Fibroblast of mammary gland (primary cell): ENCODE measurements at regions not wholly inside any gene's neighbourhood (a gene's known extent, or its start where the extent isn't known, plus 50 kb on each side); places are given as distances from the start of the nearest gene placed in this dataset.

ENCODE experiments used
- DNase-seq: peaks from one replicate; pipeline ENCODE4 v3.0.0-alpha.2; 2010; ENCODE audit warnings: low read depth
- H3K4me3 ChIP-seq: 2 replicates; pipeline ENCODE4 v1.5.1; 2011; ENCODE audit warnings: low read depth, mild to moderate bottlenecking, low read length, moderate library complexity; ENCODE audit not compliant: control insufficient read depth
- TF ChIP-seq, protein P1 (sequence below): conservative IDR thresholded peaks from 2 replicates; pipeline ENCODE4 v1.5.1; 2011; ENCODE audit warnings: low read depth, low read length, inconsistent platforms; ENCODE audit not compliant: control insufficient read depth, insufficient read depth

DNA sequence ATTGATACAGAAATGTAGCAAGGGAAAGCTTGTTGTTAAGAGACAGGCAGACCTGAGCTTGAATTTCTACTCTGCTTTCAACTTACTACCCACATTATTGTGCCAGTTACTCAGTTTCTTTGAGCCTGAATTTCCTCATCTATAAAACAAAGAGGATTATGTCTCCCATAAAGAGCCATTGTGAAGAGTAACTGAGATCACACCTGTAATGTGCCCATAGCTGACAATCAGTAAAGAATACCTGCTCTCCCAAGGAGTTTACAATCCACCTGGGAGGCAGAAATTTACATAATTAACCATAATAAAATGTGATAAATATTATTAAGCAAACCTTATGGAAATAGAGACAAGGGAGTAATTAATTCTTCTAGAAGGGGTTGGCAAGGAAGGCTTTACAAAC is 204.9 kb downstream of the EPM2A start:
- no peak for DNase-seq
- H3K4me3 ChIP-seq = no peak overlapping the region
- TF ChIP-seq, protein P1, sequence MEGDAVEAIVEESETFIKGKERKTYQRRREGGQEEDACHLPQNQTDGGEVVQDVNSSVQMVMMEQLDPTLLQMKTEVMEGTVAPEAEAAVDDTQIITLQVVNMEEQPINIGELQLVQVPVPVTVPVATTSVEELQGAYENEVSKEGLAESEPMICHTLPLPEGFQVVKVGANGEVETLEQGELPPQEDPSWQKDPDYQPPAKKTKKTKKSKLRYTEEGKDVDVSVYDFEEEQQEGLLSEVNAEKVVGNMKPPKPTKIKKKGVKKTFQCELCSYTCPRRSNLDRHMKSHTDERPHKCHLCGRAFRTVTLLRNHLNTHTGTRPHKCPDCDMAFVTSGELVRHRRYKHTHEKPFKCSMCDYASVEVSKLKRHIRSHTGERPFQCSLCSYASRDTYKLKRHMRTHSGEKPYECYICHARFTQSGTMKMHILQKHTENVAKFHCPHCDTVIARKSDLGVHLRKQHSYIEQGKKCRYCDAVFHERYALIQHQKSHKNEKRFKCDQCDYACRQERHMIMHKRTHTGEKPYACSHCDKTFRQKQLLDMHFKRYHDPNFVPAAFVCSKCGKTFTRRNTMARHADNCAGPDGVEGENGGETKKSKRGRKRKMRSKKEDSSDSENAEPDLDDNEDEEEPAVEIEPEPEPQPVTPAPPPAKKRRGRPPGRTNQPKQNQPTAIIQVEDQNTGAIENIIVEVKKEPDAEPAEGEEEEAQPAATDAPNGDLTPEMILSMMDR = no peak

DNA sequence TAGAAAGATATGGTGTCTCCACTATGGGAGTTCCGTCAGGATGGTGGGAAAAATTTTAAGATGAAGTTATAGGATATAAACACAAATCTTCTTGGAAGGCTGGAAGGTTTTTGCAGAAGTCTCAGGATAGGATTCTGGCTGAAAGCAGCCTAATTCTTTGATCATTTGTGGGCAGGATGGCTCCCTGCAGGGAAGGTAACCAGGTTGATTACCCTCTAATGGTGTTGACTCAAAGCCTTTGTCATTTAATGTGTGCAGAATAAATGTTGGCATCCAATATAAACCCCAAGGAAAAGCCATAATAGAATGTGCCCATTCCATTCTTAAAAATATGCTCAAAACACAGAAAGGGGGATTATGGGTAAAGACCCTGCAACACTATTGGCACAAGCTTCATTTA is 204.3 kb downstream of the EPM2A start:
- DNase-seq = no peak
- H3K4me3 ChIP-seq = no peak overlapping the region
- TF ChIP-seq, protein P1 = no peak

DNA sequence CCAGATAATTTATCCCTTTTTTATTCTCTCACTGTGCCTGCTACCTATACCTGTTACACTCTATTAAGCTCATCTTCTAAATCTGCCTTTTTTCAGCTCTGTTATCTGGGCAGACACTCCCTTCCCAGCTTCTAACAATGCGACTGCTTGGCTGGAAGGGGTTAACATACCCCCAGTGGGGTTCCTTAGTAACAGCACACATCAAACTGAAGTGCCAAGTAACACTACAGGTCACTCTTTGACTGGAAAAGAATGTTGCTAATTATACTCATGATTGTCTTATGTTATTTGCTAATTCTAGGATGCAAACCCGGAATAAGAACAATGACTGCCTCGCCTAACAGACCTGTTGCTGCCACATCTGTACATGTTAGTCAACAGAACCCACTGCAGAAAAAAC is 203.5 kb downstream of the EPM2A start:
- no peak overlapping the region for H3K4me3 ChIP-seq
- TF ChIP-seq, protein P1 = no peak
- no peak for DNase-seq

DNA sequence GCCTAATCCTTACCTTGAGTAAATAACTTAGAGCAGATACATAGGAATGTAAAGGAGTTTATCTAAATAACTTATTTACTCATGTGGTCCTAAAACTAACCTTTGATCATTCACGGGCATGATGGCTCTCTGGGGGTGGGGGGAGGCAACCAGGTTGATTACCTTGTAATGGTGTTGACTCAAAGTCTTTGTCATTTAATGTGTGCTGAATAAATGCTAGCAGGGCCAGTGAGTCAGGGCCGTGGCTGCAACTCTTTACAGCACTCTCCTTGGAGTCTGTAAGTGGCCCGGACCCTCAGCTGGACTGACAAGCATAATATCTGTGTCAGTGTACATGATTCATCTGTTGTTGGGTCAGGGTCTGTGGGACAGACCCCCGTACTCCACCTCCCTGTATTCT is 203.0 kb downstream of the EPM2A start:
- H3K4me3 ChIP-seq = no peak overlapping the region
- TF ChIP-seq, protein P1 = no peak
- DNase-seq = no peak

DNA sequence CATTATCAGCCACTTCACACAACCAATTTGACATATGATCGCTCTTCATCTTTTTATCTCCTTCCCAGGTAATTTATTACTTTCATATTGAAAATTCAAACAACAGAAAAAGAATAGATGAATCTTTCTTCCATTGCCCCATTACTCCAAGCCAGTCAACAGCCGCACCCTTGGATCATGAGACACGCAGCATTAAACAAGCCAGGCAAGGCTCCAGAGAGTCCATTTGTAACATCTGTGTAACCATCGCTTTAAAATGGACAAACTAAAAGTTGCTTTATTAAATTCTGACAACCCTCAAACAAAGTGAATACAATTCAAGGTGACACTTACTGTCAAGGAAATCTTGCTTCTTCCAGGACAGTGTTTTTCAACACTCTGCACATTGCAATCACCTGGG is 200.3 kb downstream of the EPM2A start:
- peak; percentile 10 for DNase-seq
- TF ChIP-seq, protein P1 = no peak

DNA sequence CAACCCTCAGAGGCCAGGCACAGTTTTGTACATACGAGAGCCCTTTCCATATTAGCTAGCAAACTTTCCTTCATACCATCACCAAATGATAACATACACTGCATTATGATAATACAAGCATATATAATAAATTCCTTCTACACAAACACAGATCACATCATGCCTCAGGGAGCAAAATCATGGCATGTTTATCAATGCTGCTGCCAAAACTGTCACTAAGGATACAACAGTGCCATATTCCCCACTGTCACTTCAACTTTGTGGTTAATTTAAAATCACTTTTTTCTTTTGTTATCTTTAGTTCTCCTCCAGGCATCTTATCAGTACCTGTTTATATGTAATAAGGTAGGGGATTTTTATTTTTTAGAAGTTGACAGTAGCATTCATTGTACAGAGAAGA is 196.3 kb downstream of the EPM2A start:
- H3K4me3 ChIP-seq = no peak overlapping the region
- no peak for DNase-seq
- TF ChIP-seq, protein P1 = no peak

More for the DNA sequence above, 200.3 kb downstream of the EPM2A start:
- H3K4me3 ChIP-seq = no peak overlapping the region

DNA sequence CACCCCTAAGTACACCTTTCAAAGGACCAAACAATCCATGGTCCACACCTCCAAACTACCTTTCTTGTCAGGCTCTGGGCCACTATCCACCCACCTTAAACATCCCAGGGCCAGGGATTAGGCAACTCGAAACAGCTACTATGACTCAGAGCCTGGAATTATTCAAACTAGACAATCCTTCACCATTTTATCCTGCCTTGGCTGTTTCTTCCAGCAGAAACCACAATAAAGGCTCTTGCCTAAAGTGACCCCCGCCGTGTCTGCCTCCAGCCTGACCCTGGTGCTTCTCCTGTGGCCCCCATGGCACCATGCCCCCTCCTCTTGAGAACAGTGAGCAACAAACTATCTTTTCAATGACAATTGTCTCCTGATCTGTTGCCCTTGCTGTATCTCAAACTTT is 195.5 kb downstream of the EPM2A start:
- peak; percentile 65 for DNase-seq
- H3K4me3 ChIP-seq = no peak overlapping the region
- TF ChIP-seq, protein P1 = no peak
